ENCODE measurements at regions not wholly inside any gene's neighbourhood (a gene's known extent, or its start where the extent isn't known, plus 50 kb on each side); places are given as distances from the start of the nearest gene placed in this dataset.

GRCh38 chr20:19833395-19833794, 75.3 kb downstream of the RIN2 start:
- POLR2A ChIA-PET: no interaction called here

More at GRCh38 chr20:19833395-19833794, 75.3 kb downstream of the RIN2 start:
- TF ChIP-seq JARID2 (CRISPR knock-in tag; IDR thresholded peaks at IDR 0.05; ENCODE audit: insufficient replicate concordance): no peak
- no peak for TF ChIP-seq REST (IDR thresholded peaks at IDR 0.05; ENCODE audit: borderline replicate concordance in 1 of 2, low read depth in 1 of 2, low read length in 2 of 2)
- no peak for TF ChIP-seq HNRNPK (IDR thresholded peaks at IDR 0.05; ENCODE audit: low read depth, low read length, poor library complexity, severe bottlenecking)
- TF ChIP-seq ZNF12 (CRISPR knock-in tag; IDR thresholded peaks at IDR 0.05): no peak
- no peak for TF ChIP-seq ZNF563 (CRISPR knock-in tag; IDR thresholded peaks at IDR 0.05)
- TF ChIP-seq ZNF788 (CRISPR knock-in tag; IDR thresholded peaks at IDR 0.05; ENCODE audit: borderline replicate concordance): no peak
- no peak for TF ChIP-seq PRDM15 (CRISPR knock-in tag; IDR thresholded peaks at IDR 0.05)
- H4K20me1 ChIP-seq (ENCODE audit: insufficient read depth, low read length): no peaks in the 10 kb centered on the region
- no peaks in the 10 kb centered on the region for H3K36me3 ChIP-seq (replicated peaks in 1 of 2; ENCODE audit: control insufficient read depth in 1 of 2, insufficient read depth in 2 of 2, low read length in 2 of 2)
- no peaks in the 10 kb centered on the region for H3K9me3 ChIP-seq (ENCODE audit: low read length)
- no TSS peak for BruUV-seq (replicated peaks)
- FAIRE-seq (no peak), DNase-seq (ENCODE audit: low spot score) (no peak), ATAC-seq (no peak)
- H3K4me2 ChIP-seq (ENCODE audit: low read depth, low read length): no peak overlapping the region
- CTCF ChIA-PET (ENCODE audit: low intra/inter-chr PET ratio, low total read pairs): no interaction called here
- no peak overlapping the region for H3K9ac ChIP-seq (ENCODE audit: insufficient read depth, low read depth, low read length)
- H3K79me2 ChIP-seq (ENCODE audit: insufficient read depth, low read length): no peaks in the 10 kb centered on the region
- no peaks in the 10 kb centered on the region for H3K27me3 ChIP-seq (ENCODE audit: control insufficient read depth in 1 of 2, insufficient read depth in 2 of 2, low read length in 2 of 2)
- WGBS (ENCODE audit: low lambda C conversion rate): 50% methylated on average over 6 of the region's 6 CpGs
- in situ Hi-C loops (cut with HindIII; ENCODE audit: extremely low pct_ligation_motif_present, low pct_unique_long_range_greater_than_20kb): no loop called here
- intact Hi-C loops (cut with micrococcal nuclease; ENCODE audit: unreplicated experiment): no loop called here
- no peaks in the 10 kb centered on the region for H3K4me1 ChIP-seq (ENCODE audit: insufficient read depth, low read length)
- H2AFZ ChIP-seq (ENCODE audit: low read length): no peak overlapping the region
- no peak overlapping the region for H3K4me3 ChIP-seq (replicated peaks in 1 of 3; ENCODE audit: insufficient read depth in 1 of 3, low read depth in 2 of 3, low read length in 3 of 3)
- H3K27ac ChIP-seq (ENCODE audit: extremely low read length, insufficient read depth, low read length): no peak overlapping the region

Data from HepG2 (cell line).